ENCODE measurements at regions not wholly inside any gene's neighbourhood (a gene's known extent, or its start where the extent isn't known, plus 50 kb on each side); places are given as distances from the start of the nearest gene placed in this dataset.

- Histone ChIP-seq H3K18ac (ENCODE audit: insufficient read length, low read depth, low read length) (no peak overlapping the region), H3K9me3 (ENCODE audit: control insufficient read depth, low read depth, low read length) (no peaks in the 10 kb centered on the region), H3K79me2 (ENCODE audit: insufficient read depth, low read length) (no peaks in the 10 kb centered on the region), H3K23ac (ENCODE audit: insufficient read length, low read depth, low read length) (no peak overlapping the region), H3K9ac (ENCODE audit: extremely low read depth, insufficient read length, low read length) (no peak overlapping the region), H3K27ac (ENCODE audit: insufficient read length, low read depth, low read length) (no peak overlapping the region), H4K8ac (replicated peaks; ENCODE audit: insufficient read length, low read depth, low read length) (no peak overlapping the region), H3K27me3 (ENCODE audit: insufficient read depth, low read length) (no peaks in the 10 kb centered on the region), H2AK5ac (ENCODE audit: insufficient read length, low read length) (no peak overlapping the region), H2BK15ac (ENCODE audit: low read depth, low read length) (no peak overlapping the region), H3K79me1 (ENCODE audit: insufficient read depth, low read depth, low read length, poor library complexity, severe bottlenecking) (no peaks in the 10 kb centered on the region), H3K23me2 (ENCODE audit: insufficient read length, low read depth, low read length, poor library complexity, severe bottlenecking) (no peaks in the 10 kb centered on the region), H4K20me1 (ENCODE audit: control insufficient read depth, insufficient read depth, insufficient read length) (no peaks in the 10 kb centered on the region), H4K91ac (ENCODE audit: insufficient read length, low read depth, low read length) (no peak overlapping the region), H2BK120ac (ENCODE audit: low read depth, low read length, poor library complexity, severe bottlenecking) (no peak overlapping the region), H3K4ac (ENCODE audit: low read depth, low read length) (no peak overlapping the region), H2BK5ac (ENCODE audit: insufficient read length, low read length) (no peak overlapping the region), H3K56ac (ENCODE audit: insufficient read length, low read depth, low read length) (no peak overlapping the region), H2BK20ac (ENCODE audit: low read depth, low read length, poor library complexity, severe bottlenecking) (no peak overlapping the region), H3K4me1 (ENCODE audit: insufficient read depth, low read length) (no peaks in the 10 kb centered on the region), H2AFZ (ENCODE audit: low read length) (no peak overlapping the region), H3T11ph (ENCODE audit: low read length) (no peak overlapping the region), H4K5ac (ENCODE audit: insufficient read length, low read depth, low read length) (no peak overlapping the region), H3K14ac (ENCODE audit: insufficient read depth, low read length) (no peak overlapping the region), H2BK12ac (ENCODE audit: insufficient read length, low read depth, low read length) (no peak overlapping the region), H3K4me2 (ENCODE audit: insufficient read depth, insufficient read length, low read length) (no peak overlapping the region)
- no CpG with 5 or more reads among the region's 4 CpGs for whole genome bisulfite sequencing (ENCODE audit: extremely low coverage, insufficient read length, low lambda C conversion rate)
- H3K4me1 Mint-ChIP-seq: peaks cover 7 to 10% of the 10 kb centered on the region in 2 experiments; a peak in 3 of 4 replicates
- H3K9me3 Mint-ChIP-seq: no peaks in the 10 kb centered on the region; a peak in 1 of 5 replicates
- no peak overlapping the region for H3K4me3 Mint-ChIP-seq
- TF ChIP-seq CTCF (conservative IDR thresholded peaks at IDR 0.05): no peak
- no peak for DNase-seq
- H3K27me3 Mint-ChIP-seq (ENCODE audit: low read depth): no peaks in the 10 kb centered on the region
- H3K27ac Mint-ChIP-seq: no peak overlapping the region
- no peaks in the 10 kb centered on the region for H3K36me3 Mint-ChIP-seq (ENCODE audit: insufficient read depth in 1 of 3, low read depth in 3 of 3)
These were observed 194.1 kb upstream of the RUNX1 start for GRCh38 chr21:35243171-35243570.

Measured in H9 (cell line).